ENCODE measurements at regions not wholly inside any gene's neighbourhood (a gene's known extent, or its start where the extent isn't known, plus 50 kb on each side); places are given as distances from the start of the nearest gene placed in this dataset.

- DNase-seq (ENCODE audit: low spot score): peak; percentile 11
Observed at GRCh38 chr11:115930886-115931547, 426.8 kb upstream of the CADM1 start.

- no peak for DNase-seq (ENCODE audit: low spot score)
Observed at GRCh38 chr11:115930291-115930690, 426.1 kb upstream of the CADM1 start.

DNA sequence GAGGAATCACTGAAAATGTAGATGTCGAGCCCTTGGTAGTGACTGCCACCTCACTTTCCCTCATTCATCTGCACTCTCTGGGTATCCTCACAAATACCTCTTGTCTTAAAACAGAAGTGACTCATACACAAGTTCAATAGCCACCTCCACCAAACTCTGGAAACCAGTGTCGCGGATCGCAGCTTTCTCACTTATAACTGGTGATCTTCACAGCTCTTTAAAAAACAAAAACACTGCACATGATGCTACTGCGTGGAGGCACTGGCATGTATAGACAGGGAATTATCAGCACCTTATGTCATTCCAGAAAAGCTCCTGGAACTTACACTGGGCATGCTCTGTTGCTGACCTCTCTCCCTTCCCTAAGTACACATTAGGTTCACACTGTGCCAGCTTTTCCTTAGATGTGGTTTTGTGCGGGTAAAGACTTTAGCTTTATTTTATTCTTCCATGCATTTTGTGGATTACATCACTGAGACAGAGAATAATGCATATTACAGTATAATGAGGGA lies 425.5 kb upstream of the CADM1 start:
- no peak for DNase-seq (ENCODE audit: low spot score)

- no peak for DNase-seq (ENCODE audit: low spot score)
Observed at GRCh38 chr11:115928811-115929210, 424.6 kb upstream of the CADM1 start.

GRCh38 chr11:115927823-115928329 lies 423.7 kb upstream of the CADM1 start:
- no peak for DNase-seq (ENCODE audit: low spot score)

DNA sequence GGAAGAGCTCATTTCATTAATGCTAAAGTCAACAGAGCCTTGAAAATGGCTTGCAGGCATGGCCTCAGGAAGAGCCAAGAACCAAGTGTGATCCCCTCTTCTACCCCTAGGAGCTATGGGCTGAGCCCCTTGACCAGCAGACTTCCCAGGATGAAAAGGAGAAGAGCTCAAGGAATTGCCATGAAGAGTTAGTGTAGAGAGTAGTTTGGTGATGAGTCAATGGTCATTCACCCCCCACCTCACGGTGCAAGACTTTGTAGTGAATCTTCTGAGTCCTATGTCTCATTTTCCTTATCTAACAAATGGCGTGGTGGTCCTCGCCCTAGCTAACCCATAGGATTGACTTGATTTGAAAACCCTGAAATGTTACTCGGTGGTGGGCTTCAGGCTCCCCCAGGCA lies 422.4 kb upstream of the CADM1 start:
- DNase-seq (ENCODE audit: low spot score): no peak

DNA sequence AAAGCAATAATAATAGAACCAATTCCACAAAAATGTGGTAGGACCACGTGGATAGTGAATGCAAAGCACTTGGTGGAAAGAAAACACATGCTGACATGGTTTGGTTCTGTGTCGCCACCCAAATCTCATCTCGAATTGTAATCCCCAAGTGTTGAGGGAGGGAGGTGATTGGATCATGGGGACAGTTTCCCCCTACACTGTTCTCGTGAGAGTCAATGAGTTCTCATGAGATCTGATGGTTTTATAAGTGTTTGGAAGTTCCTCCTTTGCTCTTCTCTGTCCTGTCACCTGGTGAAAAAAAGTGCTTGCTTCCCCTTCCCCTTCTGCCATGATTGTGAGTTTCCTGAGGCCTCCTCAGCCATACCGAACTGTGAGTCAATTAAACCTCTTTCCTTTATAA lies 421.9 kb upstream of the CADM1 start:
- no peak for DNase-seq (ENCODE audit: low spot score)

DNA sequence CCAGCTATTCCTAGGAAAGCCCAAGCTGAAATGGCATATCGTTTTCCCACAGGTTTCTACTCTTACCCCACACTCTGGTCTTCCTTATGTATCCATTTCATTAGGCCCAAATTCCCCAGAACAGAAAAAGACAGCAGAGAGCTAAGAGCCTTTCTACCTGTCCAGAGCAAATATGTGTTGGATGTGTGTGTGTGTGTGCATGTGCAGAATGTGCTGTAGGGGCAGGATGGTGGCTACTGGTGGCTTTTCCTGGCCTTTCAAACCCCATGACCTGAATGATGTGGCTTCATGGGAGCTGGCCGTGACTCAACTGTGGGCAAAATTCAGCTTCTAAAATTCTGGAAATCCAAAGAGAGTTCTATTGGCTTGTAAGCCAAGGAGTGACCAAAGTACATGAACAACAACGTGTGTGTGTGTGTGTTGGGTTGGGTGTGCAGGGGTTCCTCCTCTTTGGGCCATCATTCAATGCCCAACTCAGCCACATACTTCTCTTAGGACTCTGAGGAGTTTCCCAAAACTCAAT lies 421.4 kb upstream of the CADM1 start:
- DNase-seq (ENCODE audit: low spot score): no peak

GRCh38 chr11:115924744-115925567 lies 420.7 kb upstream of the CADM1 start:
- DNase-seq (ENCODE audit: low spot score): peak; percentile 70

GRCh38 chr11:115922876-115923275 lies 418.7 kb upstream of the CADM1 start:
- DNase-seq (ENCODE audit: low spot score): no peak

- no peak for DNase-seq (ENCODE audit: low spot score)
Observed at GRCh38 chr11:115921986-115922385, 417.8 kb upstream of the CADM1 start.

GRCh38 chr11:115921540-115921939 lies 417.3 kb upstream of the CADM1 start:
- no peak for DNase-seq (ENCODE audit: low spot score)

GRCh38 chr11:115920841-115921480 lies 416.7 kb upstream of the CADM1 start:
- no peak for DNase-seq (ENCODE audit: low spot score)

DNA sequence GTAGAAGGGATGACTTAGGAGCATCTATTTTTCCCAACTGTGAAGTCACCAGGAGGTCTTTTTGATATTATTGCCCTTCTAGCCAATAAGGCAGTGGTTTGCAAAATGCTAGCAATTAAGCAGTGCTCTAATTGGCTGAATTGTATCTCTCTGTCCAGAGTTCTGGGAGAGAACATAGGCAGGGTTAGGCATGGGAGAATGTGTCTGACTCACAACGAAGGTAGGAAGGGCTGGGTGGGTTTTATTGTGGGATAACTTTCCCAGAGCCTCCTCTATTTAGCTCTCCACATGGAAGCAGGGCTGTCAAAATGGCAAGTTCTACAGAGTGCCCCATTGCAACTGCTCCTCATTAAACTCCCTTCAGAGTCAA lies 415.9 kb upstream of the CADM1 start:
- peak; percentile 52 for DNase-seq (ENCODE audit: low spot score)

- DNase-seq (ENCODE audit: low spot score): peak; percentile 61
Observed at GRCh38 chr11:115919341-115920091, 415.3 kb upstream of the CADM1 start.

DNA sequence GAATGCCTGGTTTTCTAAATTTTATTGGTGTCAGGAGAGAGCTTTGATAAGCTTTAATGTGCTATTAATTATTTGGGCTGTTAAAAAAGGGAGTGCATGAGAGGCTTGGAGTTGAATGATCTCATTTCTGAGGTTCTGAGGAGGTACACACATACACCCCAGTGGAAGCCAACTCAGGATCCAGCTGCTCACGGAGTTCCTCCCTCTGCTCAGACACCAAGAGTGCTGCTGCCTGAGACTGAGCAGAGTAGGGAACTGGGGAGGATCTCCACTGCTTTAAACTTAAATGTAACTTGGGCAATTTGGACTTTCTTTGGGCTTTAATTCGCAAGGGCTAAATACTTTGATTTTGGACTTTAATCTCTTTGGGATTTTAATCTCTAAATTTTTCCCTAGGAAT lies 414.4 kb upstream of the CADM1 start:
- DNase-seq (ENCODE audit: low spot score): no peak

DNA sequence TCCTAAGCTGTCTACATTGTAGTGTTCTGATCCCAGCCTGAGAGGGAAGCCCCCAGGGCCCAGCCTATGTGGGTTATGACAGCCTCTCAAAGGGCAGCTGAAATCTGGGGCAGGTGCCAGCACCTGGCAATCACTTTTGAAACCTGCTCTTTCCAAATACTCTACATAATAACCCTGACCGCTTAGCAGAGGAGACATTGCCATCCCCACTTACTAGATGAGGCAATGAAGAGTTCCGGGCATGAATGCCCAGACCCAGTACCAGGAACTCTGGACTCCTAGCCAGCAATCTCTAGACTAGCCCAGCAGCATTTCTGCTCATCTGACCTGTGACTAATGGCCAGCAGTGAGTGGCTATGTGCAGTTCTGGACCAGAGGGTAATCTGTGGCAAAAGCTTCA lies 412.4 kb upstream of the CADM1 start:
- DNase-seq (ENCODE audit: low spot score): no peak

DNA sequence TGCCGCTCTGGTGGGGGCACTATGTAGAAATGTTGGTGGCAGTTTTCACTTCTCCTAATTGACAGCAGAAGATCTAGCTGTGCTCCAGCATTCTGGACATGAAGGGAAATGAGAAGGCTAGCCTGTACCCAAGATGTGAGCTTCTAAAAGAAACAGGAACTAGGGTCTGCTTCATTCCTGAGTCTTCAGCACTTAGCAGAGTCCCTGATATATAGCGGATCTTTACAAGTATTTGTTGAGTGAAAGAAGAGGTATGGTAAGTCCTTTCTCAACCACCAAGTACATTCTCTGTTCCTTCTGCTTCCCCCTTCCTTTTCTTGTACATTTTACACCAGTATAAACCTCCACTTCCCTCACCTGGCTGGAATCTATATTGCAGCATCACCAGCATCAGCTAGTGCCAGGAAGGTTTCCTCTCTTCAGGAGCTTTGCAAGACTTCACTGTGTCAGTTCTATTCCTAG lies 408.3 kb upstream of the CADM1 start:
- no peak for DNase-seq (ENCODE audit: low spot score)

GRCh38 chr11:115911613-115912346 lies 407.6 kb upstream of the CADM1 start:
- DNase-seq (ENCODE audit: low spot score): no peak

GRCh38 chr11:115910379-115910778 lies 406.2 kb upstream of the CADM1 start:
- DNase-seq (ENCODE audit: low spot score): no peak

GRCh38 chr11:115906171-115906570 lies 402.0 kb upstream of the CADM1 start:
- no peak for DNase-seq (ENCODE audit: low spot score)
